Uterus (tissue), 2 donors: ENCODE measurements at regions not wholly inside any gene's neighbourhood (a gene's known extent, or its start where the extent isn't known, plus 50 kb on each side); places are given as distances from the start of the nearest gene placed in this dataset.

Experiments used
- POLR2A ChIP-seq, 2 donors: fragments of 450-650 bp; IDR thresholded peaks; one replicate each; pipeline ENCODE4 v1.6.1; 2016; ENCODE audit warnings: antibody characterized with exemption in 2 of 2, mild to moderate bottlenecking in 1 of 2, moderate library complexity in 1 of 2
- TF ChIP-seq, protein P1 (sequence below), 4 experiments: fragments of 200-600 bp in 2 of 4; fragments of 450-650 bp in 2 of 4; sonication (generic) in 2 of 4; IDR thresholded peaks; one replicate each; pipeline ENCODE4 v1.5.1; 2016 to 2019; ENCODE audit warnings: antibody characterized with exemption in 4 of 4, mild to moderate bottlenecking in 2 of 4, moderate library complexity in 1 of 4

DNA sequence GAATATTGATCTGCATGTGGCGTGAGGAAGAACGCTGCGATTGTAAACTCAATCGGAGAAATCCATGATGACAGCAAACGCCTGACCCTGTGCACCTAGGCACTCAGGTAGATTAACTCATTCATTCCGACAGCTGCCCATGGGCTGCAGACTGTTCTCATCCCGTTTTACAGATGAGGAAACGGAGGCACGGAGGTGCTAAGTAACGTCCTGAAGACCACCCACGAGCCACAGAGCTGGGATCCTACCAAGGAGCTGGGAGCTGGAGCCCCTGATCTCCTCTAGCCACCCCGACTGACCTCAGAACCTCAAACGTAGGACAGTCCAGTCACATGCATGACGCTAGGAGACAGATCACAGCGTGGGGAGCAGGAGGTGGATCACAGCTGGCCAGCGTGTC is 1092.7 kb downstream of the BRD1 start:
- TF ChIP-seq, protein P1, sequence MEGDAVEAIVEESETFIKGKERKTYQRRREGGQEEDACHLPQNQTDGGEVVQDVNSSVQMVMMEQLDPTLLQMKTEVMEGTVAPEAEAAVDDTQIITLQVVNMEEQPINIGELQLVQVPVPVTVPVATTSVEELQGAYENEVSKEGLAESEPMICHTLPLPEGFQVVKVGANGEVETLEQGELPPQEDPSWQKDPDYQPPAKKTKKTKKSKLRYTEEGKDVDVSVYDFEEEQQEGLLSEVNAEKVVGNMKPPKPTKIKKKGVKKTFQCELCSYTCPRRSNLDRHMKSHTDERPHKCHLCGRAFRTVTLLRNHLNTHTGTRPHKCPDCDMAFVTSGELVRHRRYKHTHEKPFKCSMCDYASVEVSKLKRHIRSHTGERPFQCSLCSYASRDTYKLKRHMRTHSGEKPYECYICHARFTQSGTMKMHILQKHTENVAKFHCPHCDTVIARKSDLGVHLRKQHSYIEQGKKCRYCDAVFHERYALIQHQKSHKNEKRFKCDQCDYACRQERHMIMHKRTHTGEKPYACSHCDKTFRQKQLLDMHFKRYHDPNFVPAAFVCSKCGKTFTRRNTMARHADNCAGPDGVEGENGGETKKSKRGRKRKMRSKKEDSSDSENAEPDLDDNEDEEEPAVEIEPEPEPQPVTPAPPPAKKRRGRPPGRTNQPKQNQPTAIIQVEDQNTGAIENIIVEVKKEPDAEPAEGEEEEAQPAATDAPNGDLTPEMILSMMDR (IDR thresholded peaks at IDR 0.05): no peak
- no peak for TF ChIP-seq POLR2A (IDR thresholded peaks at IDR 0.05)
